Astrocyte (in vitro differentiated cells and primary cell): ENCODE measurements at regions not wholly inside any gene's neighbourhood (a gene's known extent, or its start where the extent isn't known, plus 50 kb on each side); places are given as distances from the start of the nearest gene placed in this dataset.

Experiments used
- CTCF ChIP-seq: IDR thresholded peaks from 2 replicates; pipeline ENCODE4 v1.5.1; 2011; ENCODE audit warnings: low read depth, mild to moderate bottlenecking, inconsistent platforms, low read length, moderate library complexity; ENCODE audit not compliant: insufficient read depth
- EZH2 ChIP-seq: IDR thresholded peaks from 2 replicates; pipeline ENCODE4 v1.6.1; 2012; ENCODE audit warnings: mild to moderate bottlenecking, low read length, inconsistent platforms; ENCODE audit not compliant: insufficient read depth

- TF ChIP-seq EZH2: no peak
- TF ChIP-seq CTCF: no peak
These were observed 318.4 kb upstream of the EEF2KMT start for GRCh38 chr16:5416013-5416412.
